Esophagus muscularis mucosa (tissue), 4 donors: ENCODE measurements at regions not wholly inside any gene's neighbourhood (a gene's known extent, or its start where the extent isn't known, plus 50 kb on each side); places are given as distances from the start of the nearest gene placed in this dataset.

Source experiments
- DNase-seq: peaks from one replicate; pipeline ENCODE4 v3.0.0-alpha.2; 2017; ENCODE audit errors: extremely low spot score
- H3K27ac ChIP-seq, 4 donors: fragments of 200-600 bp; sonication (generic); replicated peaks in 1 of 4; 1 replicate in 3 of 4; 2 replicates in 1 of 4; pipeline ENCODE4 v1.5.1; 2016 to 2019; ENCODE audit warnings: mild to moderate bottlenecking in 1 of 4
- H3K27me3 ChIP-seq, 4 donors: fragments of 200-600 bp; sonication (generic); one replicate each; pipeline versions ENCODE4 v1.5.1 to v1.6.0; 2016 to 2019
- H3K36me3 ChIP-seq, 4 donors: fragments of 200-600 bp; sonication (generic); one replicate each; pipeline ENCODE4 v1.5.1; 2016 to 2019
- H3K4me1 ChIP-seq, 4 donors: fragments of 200-600 bp; sonication (generic); one replicate each; pipeline ENCODE4 v1.5.1; 2016 to 2019
- H3K4me3 ChIP-seq, 4 donors: fragments of 200-600 bp; sonication (generic); 1 replicate in 2 of 4; 2 replicates in 2 of 4; pipeline ENCODE4 v1.5.1; 2016 to 2019; ENCODE audit warnings: mild to moderate bottlenecking in 4 of 4, moderate library complexity in 1 of 4
- H3K9me3 ChIP-seq, 4 donors: fragments of 200-600 bp; sonication (generic); 1 replicate in 3 of 4; 2 replicates in 1 of 4; pipeline ENCODE4 v1.5.1; 2016 to 2019
- EP300 ChIP-seq: sonication (generic); formaldehyde crosslinking; IDR thresholded peaks from one replicate; pipeline ENCODE4 v1.6.1; 2017; ENCODE audit warnings: antibody characterized with exemption
- POLR2A ChIP-seq: fragments of 450-650 bp; IDR thresholded peaks from one replicate; pipeline ENCODE4 v1.6.1; 2017; ENCODE audit warnings: antibody characterized with exemption, moderate library complexity, mild to moderate bottlenecking, low read depth
- POLR2AphosphoS5 ChIP-seq, 2 donors: sonication (generic); formaldehyde crosslinking; IDR thresholded peaks; one replicate each; pipeline ENCODE4 v1.6.1; 2017; ENCODE audit warnings: antibody characterized with exemption in 2 of 2
- WGBS: methylation state at CpG from one replicate; pipeline ENCODE4 v1.1.5; 2018; 5-methylcytosine and 5-hydroxymethylcytosine counted together
- intact Hi-C: fragments of 100-400 bp; cut with DNase I; formaldehyde crosslinking; loops from one replicate; pipeline ENCODE4 v1.15.1; 2023
- TF ChIP-seq, protein P1 (sequence below), 3 experiments: fragments of 200-600 bp in 2 of 3; fragments of 450-650 bp in 1 of 3; sonication (generic) in 2 of 3; IDR thresholded peaks; one replicate each; pipeline ENCODE4 v1.5.1; 2017 to 2019; ENCODE audit warnings: antibody characterized with exemption in 3 of 3, mild to moderate bottlenecking in 2 of 3, moderate library complexity in 1 of 3

DNA sequence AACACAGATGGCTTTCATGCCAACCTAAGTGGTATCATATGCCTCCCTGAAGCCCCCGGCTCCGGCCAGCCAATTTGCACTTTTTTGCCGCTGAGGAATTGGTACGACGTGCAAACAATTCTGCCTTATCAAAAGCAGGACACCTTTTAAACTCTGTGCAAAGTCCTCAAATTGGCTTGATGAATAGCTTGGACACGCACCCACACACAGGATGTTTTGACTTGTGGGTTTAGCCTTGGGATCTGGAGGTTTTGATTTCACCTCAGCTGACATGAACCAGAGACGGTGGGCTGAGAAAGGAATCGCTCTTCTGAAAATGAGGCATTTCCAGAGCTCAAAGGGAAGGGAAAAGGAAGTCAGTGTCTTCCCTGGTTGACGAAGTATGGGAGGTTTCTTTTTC lies 110.8 kb upstream of the SHOX start:
- peaks cover 0 to 6% (median 0%) of the 10 kb centered on the region in 4 donors for H3K9me3 ChIP-seq
- no peak overlapping the region for H3K4me3 ChIP-seq
- H3K27me3 ChIP-seq = peaks cover 0 to 32% (median 0%) of the 10 kb centered on the region in 4 donors
- intact Hi-C loops = no loop called here
- no peak for DNase-seq
- WGBS = 31% methylated on average over 9 of the region's 9 CpGs
- TF ChIP-seq POLR2A (no peak), EP300 (no peak), POLR2AphosphoS5 (IDR thresholded peaks at IDR 0.05) (no peak)
- no peaks in the 10 kb centered on the region for H3K4me1 ChIP-seq
- no peaks in the 10 kb centered on the region for H3K36me3 ChIP-seq
- no peak overlapping the region for H3K27ac ChIP-seq

DNA sequence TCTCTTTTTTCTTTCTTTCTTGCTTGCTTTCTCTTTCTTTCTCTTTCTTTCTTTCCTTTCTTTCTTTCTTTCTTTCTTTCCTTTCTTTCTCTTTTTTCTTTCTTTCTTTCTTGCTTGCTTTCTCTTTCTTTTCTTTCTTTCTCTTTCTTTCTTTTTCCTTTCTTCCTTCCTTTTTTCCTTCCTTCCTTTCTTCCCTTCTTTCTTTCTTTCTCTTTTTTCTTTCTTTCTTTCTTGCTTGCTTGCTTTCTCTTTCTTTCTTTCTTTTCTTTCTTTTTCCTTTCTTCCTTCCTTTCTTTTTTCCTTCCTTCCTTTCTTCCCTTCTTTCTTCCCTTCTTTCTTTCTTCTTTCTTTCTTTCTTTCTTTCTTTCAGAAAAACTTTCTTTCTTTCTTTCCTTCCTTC lies 108.1 kb upstream of the SHOX start:
- TF ChIP-seq POLR2AphosphoS5 (IDR thresholded peaks at IDR 0.05) (no peak), EP300 (no peak), POLR2A (no peak)
- TF ChIP-seq, protein P1, sequence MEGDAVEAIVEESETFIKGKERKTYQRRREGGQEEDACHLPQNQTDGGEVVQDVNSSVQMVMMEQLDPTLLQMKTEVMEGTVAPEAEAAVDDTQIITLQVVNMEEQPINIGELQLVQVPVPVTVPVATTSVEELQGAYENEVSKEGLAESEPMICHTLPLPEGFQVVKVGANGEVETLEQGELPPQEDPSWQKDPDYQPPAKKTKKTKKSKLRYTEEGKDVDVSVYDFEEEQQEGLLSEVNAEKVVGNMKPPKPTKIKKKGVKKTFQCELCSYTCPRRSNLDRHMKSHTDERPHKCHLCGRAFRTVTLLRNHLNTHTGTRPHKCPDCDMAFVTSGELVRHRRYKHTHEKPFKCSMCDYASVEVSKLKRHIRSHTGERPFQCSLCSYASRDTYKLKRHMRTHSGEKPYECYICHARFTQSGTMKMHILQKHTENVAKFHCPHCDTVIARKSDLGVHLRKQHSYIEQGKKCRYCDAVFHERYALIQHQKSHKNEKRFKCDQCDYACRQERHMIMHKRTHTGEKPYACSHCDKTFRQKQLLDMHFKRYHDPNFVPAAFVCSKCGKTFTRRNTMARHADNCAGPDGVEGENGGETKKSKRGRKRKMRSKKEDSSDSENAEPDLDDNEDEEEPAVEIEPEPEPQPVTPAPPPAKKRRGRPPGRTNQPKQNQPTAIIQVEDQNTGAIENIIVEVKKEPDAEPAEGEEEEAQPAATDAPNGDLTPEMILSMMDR (IDR thresholded peaks at IDR 0.05) = no peak

DNA sequence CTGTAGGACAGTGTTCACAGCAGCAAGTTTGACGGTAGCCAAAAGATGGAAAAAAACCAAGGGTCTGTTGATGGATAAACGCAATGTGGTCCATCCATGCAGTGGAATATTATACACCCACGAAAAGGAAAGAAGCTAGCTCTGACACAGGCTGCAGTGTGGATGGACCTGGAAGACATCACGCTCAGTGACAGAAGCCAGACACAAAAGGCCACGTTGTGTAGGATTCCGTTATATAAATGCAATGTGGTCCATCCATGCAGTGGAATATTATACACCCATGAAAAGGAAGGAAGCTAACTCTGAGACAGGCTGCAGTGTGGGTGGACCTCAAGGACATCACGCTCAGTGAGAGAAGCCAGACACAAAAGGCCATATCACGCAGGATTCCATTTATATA lies 105.5 kb upstream of the SHOX start:
- H3K36me3 ChIP-seq = no peaks in the 10 kb centered on the region
- no peak for DNase-seq
- H3K27ac ChIP-seq = no peak overlapping the region
- H3K27me3 ChIP-seq = peaks cover 0 to 16% (median 0%) of the 10 kb centered on the region in 4 donors
- H3K4me3 ChIP-seq = no peak overlapping the region
- intact Hi-C loops = no loop called here
- no peaks in the 10 kb centered on the region for H3K4me1 ChIP-seq
- H3K9me3 ChIP-seq = peaks cover 0 to 10% (median 8%) of the 10 kb centered on the region in 4 donors
- WGBS = 90% methylated on average over 8 of the region's 8 CpGs
- no peak for TF ChIP-seq POLR2A
- no peak for TF ChIP-seq POLR2AphosphoS5 (IDR thresholded peaks at IDR 0.05)
- TF ChIP-seq, protein P1 (IDR thresholded peaks at IDR 0.05) = no peak
- no peak for TF ChIP-seq EP300

More for the DNA sequence above, 108.1 kb upstream of the SHOX start:
- Histone ChIP-seq H3K27me3 (peaks cover 0 to 34% (median 0%) of the 10 kb centered on the region in 4 donors), H3K9me3 (peaks cover 0 to 10% (median 8%) of the 10 kb centered on the region in 4 donors), H3K4me1 (no peaks in the 10 kb centered on the region), H3K4me3 (no peak overlapping the region), H3K27ac (no peak overlapping the region), H3K36me3 (no peaks in the 10 kb centered on the region)
- no peak for DNase-seq
- intact Hi-C loops = no loop called here

DNA sequence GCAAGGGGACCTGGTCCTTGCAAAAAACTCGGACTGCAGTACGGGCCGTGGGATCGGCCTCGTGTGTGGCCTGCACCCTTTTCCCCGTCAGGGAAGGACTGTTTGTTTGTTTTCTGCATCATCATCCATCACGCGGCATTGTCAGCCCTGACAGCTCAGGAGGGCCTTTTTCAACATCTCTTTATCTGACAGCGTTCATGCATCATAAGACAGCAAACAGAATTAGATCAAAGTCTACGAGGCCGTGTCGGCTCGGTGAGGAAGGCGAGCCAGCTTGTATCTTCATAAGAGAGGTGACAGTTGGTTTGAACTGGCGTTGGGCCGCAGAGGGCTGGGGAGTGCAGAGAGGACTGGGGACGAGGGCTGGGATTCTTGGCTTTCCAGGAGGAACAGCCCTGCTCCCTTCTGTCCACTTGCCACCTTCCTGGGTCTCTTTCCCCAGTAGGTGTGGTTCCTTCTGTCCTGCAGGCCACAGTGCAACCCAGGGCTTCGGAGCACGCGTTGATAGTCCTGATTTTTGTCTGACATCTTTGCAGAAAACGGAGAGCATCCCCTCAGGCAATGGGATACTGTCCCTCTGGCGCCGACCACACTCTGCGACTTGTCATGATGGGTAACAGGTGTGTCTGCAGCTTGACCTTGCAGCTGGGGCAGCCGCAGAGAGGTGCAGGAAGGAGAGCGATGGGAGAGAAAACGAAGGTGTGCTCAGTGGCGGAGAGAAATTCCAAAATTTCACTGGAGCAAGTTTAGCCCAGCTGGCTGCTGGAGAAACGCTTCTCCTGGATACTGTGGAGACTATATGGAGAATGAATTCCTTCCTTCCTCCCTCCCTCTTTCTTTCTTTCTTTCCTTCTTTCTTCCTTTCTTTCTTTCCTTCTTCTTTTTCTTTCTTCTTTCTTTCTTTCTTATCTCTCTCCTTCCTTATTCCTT lies 104.0 kb upstream of the SHOX start:
- H3K27me3 ChIP-seq = peaks cover 0 to 19% (median 0%) of the 10 kb centered on the region in 4 donors
- intact Hi-C loops = no loop called here
- no peak overlapping the region for H3K27ac ChIP-seq
- peaks cover 0 to 9% (median 8%) of the 10 kb centered on the region in 4 donors for H3K9me3 ChIP-seq
- no peak for DNase-seq
- no peaks in the 10 kb centered on the region for H3K4me1 ChIP-seq
- TF ChIP-seq POLR2AphosphoS5 (IDR thresholded peaks at IDR 0.05) = no peak
- TF ChIP-seq, protein P1 (IDR thresholded peaks at IDR 0.05) = no peak
- no peak for TF ChIP-seq EP300
- no peak for TF ChIP-seq POLR2A
- no peaks in the 10 kb centered on the region for H3K36me3 ChIP-seq
- 24% methylated on average over 29 of the region's 29 CpGs for WGBS
- H3K4me3 ChIP-seq = no peak overlapping the region
